Heart right ventricle (tissue), 16 donors: ENCODE measurements at regions not wholly inside any gene's neighbourhood (a gene's known extent, or its start where the extent isn't known, plus 50 kb on each side); places are given as distances from the start of the nearest gene placed in this dataset.

ENCODE experiments used
- ATAC-seq, 8 donors: fragments of 200-7000 bp; cut with Tn5 transposase; one replicate each; pipeline ENCODE4 v1.9.1; 2020; ENCODE audit warnings: mild to moderate bottlenecking in 8 of 8, moderate library complexity in 8 of 8, moderate number of reproducible peaks in 1 of 8
- DNase-seq, 2 donors: peaks; one replicate each; pipeline ENCODE4 v3.0.0-alpha.2; 2020
- H3K27ac ChIP-seq, 10 donors: fragments of 200-600 bp; sonication (generic) in 2 of 10; one replicate each; pipeline versions ENCODE4 v1.5.0 to v1.8.0; 2020 to 2022; ENCODE audit warnings: mild to moderate bottlenecking in 3 of 10
- H3K27me3 ChIP-seq, 7 donors: fragments of 200-600 bp; one replicate each; pipeline ENCODE4 v1.8.0; 2021 to 2022; ENCODE audit warnings: mild to moderate bottlenecking in 2 of 7
- H3K36me3 ChIP-seq, 9 donors: fragments of 200-600 bp; sonication (generic) in 1 of 9; one replicate each; pipeline versions ENCODE4 v1.5.0 to v1.8.0; 2020 to 2022; ENCODE audit warnings: mild to moderate bottlenecking in 2 of 9
- H3K4me1 ChIP-seq, 9 donors: fragments of 200-600 bp; sonication (generic) in 1 of 9; one replicate each; pipeline versions ENCODE4 v1.5.0 to v1.8.0; 2020 to 2022; ENCODE audit warnings: mild to moderate bottlenecking in 4 of 9
- H3K4me3 ChIP-seq, 10 donors: fragments of 200-600 bp; sonication (generic) in 2 of 10; one replicate each; pipeline versions ENCODE4 v1.5.0 to v1.8.0; 2020 to 2022; ENCODE audit warnings: mild to moderate bottlenecking in 7 of 10, moderate library complexity in 2 of 10
- H3K9me3 ChIP-seq, 11 donors: fragments of 200-600 bp in 10 of 11; sonication (generic) in 2 of 11; one replicate each; pipeline versions ENCODE4 v1.5.0 to v1.8.0; 2013 to 2022; ENCODE audit warnings: mild to moderate bottlenecking in 2 of 11, control low read depth in 1 of 11, moderate library complexity in 1 of 11
- CTCF ChIP-seq, 9 donors: fragments of 200-600 bp; sonication (generic) in 2 of 9; IDR thresholded peaks; one replicate each; pipeline versions ENCODE4 v1.5.0 to v1.8.0; 2021 to 2022; ENCODE audit warnings: antibody characterized with exemption in 9 of 9, mild to moderate bottlenecking in 5 of 9, moderate library complexity in 1 of 9
- WGBS, 2 donors: extraction: QIAGEN DNeasy Blood & Tissue Kit; methylation state at CpG; one replicate each; pipeline ENCODE4 v1.1.7; 2013; ENCODE audit warnings: inconsistent platforms in 1 of 2; 5-methylcytosine and 5-hydroxymethylcytosine counted together
- intact Hi-C, 10 donors: fragments of 100-400 bp; cut with DNase I; formaldehyde crosslinking; loops; one replicate each; pipeline versions ENCODE4 v1.11.1 to v1.14.2; 2022
- donor health status: Arrhythmogenic right ventricular cardiomyopathy.
- donor health status: ischemic (EF 13 %, LVEDD 7.1; RV severe dilation, severe dysfunction).
- donor health status: healthy with polysubstance abuse.
- donor health status: DM: no; HTN: yes; CAD: no.
- donor health status: DM: no; HTN: no; CAD: no.
- donor health status: ischemic (EF 25% LVEDD 6.9; RV normal size, moderate dysfunction).
- donor health status: ischemic (EF 25% LVEDD 5.7; RV mildly dilated, moderate dysfunction).
- donor health status: healthy.
- donor health status: DM: yes; HTN: yes; CAD: no.
- donor health status: Ischemic cardiomyopathy.
- donor health status: ischemic (EF 35%, LVEDD 5.7; RV mildly dilated, moderate dysfunction).
- donor health status: nonischemic (EF 11% LVEDD 7.7; RV severe dilation, severe dysfunction).
- donor health status: DM: yes; HTN: yes; CAD: no.
- donor health status: PGD.
- donor health status: ischemic (EF 29% LVEDD 5.4; RV normal size, mild dysfunction).
- donor health status: nonischemic (EF 23%, LVEDD 6.1; RV moderate dilation, normal function).

- DNase-seq = no peak
- Histone ChIP-seq H3K9me3 (peaks cover 0 to 23% (median 0%) of the 10 kb centered on the region in 11 donors), H3K4me3 (no peak overlapping the region), H3K27ac (no peak overlapping the region), H3K4me1 (no peaks in the 10 kb centered on the region), H3K36me3 (no peaks in the 10 kb centered on the region), H3K27me3 (no peaks in the 10 kb centered on the region)
- intact Hi-C loops = no loop called here
- no peak for ATAC-seq
- TF ChIP-seq CTCF (IDR thresholded peaks at IDR 0.05) = no peak
Observed at GRCh38 chr1:164223378-164223777, 335.6 kb upstream of the PBX1 start.

- no peaks in the 10 kb centered on the region for H3K4me1 ChIP-seq
- DNase-seq = no peak
- peaks cover 0 to 23% (median 0%) of the 10 kb centered on the region in 11 donors for H3K9me3 ChIP-seq
- H3K4me3 ChIP-seq = no peak overlapping the region
- no peaks in the 10 kb centered on the region for H3K27me3 ChIP-seq
- no peaks in the 10 kb centered on the region for H3K36me3 ChIP-seq
- no peak overlapping the region for H3K27ac ChIP-seq
- intact Hi-C loops = no loop called here
- whole genome bisulfite sequencing, 2 donors = 83 to 91% methylated on average over 2 of the region's 2 CpGs
- TF ChIP-seq CTCF (IDR thresholded peaks at IDR 0.05) = no peak
- no peak for ATAC-seq
Observed at GRCh38 chr1:164225011-164225410, 334.0 kb upstream of the PBX1 start.

- H3K27ac ChIP-seq = no peak overlapping the region
- no peaks in the 10 kb centered on the region for H3K4me1 ChIP-seq
- H3K9me3 ChIP-seq = peaks cover 0 to 22% (median 0%) of the 10 kb centered on the region in 11 donors
- no peaks in the 10 kb centered on the region for H3K27me3 ChIP-seq
- 85 to 90% methylated on average over 4 of the region's 4 CpGs for WGBS, 2 donors
- intact Hi-C loops = no loop called here
- no peaks in the 10 kb centered on the region for H3K36me3 ChIP-seq
- no peak for ATAC-seq
- TF ChIP-seq CTCF (IDR thresholded peaks at IDR 0.05) = no peak
- no peak overlapping the region for H3K4me3 ChIP-seq
- DNase-seq = no peak
Observed at GRCh38 chr1:164226977-164227376, 332.0 kb upstream of the PBX1 start.

GRCh38 chr1:164228928-164229327 is 330.1 kb upstream of the PBX1 start:
- no peaks in the 10 kb centered on the region for H3K27me3 ChIP-seq
- H3K4me1 ChIP-seq = no peaks in the 10 kb centered on the region
- H3K27ac ChIP-seq = no peak overlapping the region
- TF ChIP-seq CTCF (IDR thresholded peaks at IDR 0.05) = no peak
- intact Hi-C loops = no loop called here
- H3K9me3 ChIP-seq = peaks cover 0 to 5% (median 0%) of the 10 kb centered on the region in 11 donors
- no peaks in the 10 kb centered on the region for H3K36me3 ChIP-seq
- no peak for DNase-seq
- ATAC-seq = no peak
- WGBS, 2 donors = 84 to 92% methylated on average over 6 of the region's 6 CpGs
- no peak overlapping the region for H3K4me3 ChIP-seq

- TF ChIP-seq CTCF (IDR thresholded peaks at IDR 0.05) = no peak
Observed at GRCh38 chr1:164233149-164233548, 325.8 kb upstream of the PBX1 start.

More at GRCh38 chr1:164233149-164233548, 325.8 kb upstream of the PBX1 start:
- ATAC-seq = no peak
- Histone ChIP-seq H3K27ac (no peak overlapping the region), H3K4me3 (no peak overlapping the region), H3K9me3 (peaks cover 0 to 8% (median 0%) of the 10 kb centered on the region in 11 donors), H3K4me1 (no peaks in the 10 kb centered on the region), H3K36me3 (no peaks in the 10 kb centered on the region), H3K27me3 (no peaks in the 10 kb centered on the region)
- DNase-seq = no peak
- intact Hi-C loops = no loop called here
- 49 to 71% methylated on average over 3 of the region's 3 CpGs for WGBS, 2 donors
